ENCODE measurements at regions not wholly inside any gene's neighbourhood (a gene's known extent, or its start where the extent isn't known, plus 50 kb on each side); places are given as distances from the start of the nearest gene placed in this dataset.
A peak's percentile ranks its signal among the peaks of the same experiment; 100 is the strongest.
"Not testable (repeated sequence)": the region's sequence is repeated elsewhere in the genome, so short reads cannot be mapped to it uniquely, and the experiment has no call there.

DNA sequence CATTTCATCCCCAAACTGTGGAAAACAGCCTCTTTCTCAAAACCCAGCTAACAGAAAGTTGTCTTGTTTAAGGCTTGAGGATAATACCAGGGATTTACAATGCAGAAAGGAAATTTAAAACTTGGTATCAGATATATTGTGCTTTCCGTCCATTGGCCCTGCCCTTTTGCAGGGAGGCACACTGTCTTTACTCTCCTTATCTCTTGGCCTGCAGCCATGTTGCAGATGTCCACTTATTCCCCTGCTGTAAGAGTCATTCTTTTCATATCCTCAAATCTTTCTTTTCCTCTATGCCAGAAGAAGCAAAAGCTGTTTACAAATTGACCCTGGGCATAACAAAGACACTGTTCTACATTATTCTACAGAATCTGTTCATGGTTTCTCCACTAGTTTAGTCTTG lies 75.6 kb upstream of the DYNLT3 start:
- Histone ChIP-seq H3K4me3 (replicated peaks in 1 of 4; ENCODE audit: control extremely low read depth in 1 of 4, insufficient read depth in 1 of 4, low read depth in 3 of 4, low read length in 4 of 4) (no peak overlapping the region), H2AFZ (ENCODE audit: low read length) (no peak overlapping the region), H3K27me3 (ENCODE audit: control insufficient read depth, insufficient read depth, low read length) (no peaks in the 10 kb centered on the region), H3K4me2 (ENCODE audit: extremely low read depth, insufficient read depth, low read length) (no peak overlapping the region), H4K20me1 (ENCODE audit: control insufficient read depth, extremely low read depth, insufficient read depth, low read length) (no peaks in the 10 kb centered on the region), H3K9ac (ENCODE audit: insufficient read depth, low read length) (no peak overlapping the region), H3K27ac (ENCODE audit: insufficient read depth, low read length) (no peak overlapping the region), H3K9me3 (ENCODE audit: control insufficient read depth, insufficient read depth, low read depth, low read length) (no peaks in the 10 kb centered on the region), H3K36me3 (ENCODE audit: control insufficient read depth, insufficient read depth, low read length) (no peaks in the 10 kb centered on the region), H3K79me2 (ENCODE audit: control insufficient read depth, insufficient read depth, low read length) (no peaks in the 10 kb centered on the region), H3K4me1 (ENCODE audit: control insufficient read depth, extremely low read depth, insufficient read depth, low read length) (no peaks in the 10 kb centered on the region)
- DNase-seq (ENCODE audit: low read depth in 2 of 2), result no peak
- TF ChIP-seq, protein P1, sequence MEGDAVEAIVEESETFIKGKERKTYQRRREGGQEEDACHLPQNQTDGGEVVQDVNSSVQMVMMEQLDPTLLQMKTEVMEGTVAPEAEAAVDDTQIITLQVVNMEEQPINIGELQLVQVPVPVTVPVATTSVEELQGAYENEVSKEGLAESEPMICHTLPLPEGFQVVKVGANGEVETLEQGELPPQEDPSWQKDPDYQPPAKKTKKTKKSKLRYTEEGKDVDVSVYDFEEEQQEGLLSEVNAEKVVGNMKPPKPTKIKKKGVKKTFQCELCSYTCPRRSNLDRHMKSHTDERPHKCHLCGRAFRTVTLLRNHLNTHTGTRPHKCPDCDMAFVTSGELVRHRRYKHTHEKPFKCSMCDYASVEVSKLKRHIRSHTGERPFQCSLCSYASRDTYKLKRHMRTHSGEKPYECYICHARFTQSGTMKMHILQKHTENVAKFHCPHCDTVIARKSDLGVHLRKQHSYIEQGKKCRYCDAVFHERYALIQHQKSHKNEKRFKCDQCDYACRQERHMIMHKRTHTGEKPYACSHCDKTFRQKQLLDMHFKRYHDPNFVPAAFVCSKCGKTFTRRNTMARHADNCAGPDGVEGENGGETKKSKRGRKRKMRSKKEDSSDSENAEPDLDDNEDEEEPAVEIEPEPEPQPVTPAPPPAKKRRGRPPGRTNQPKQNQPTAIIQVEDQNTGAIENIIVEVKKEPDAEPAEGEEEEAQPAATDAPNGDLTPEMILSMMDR (conservative IDR thresholded peaks at IDR 0.05 in 1 of 2, IDR thresholded peaks at IDR 0.05 in 1 of 2; ENCODE audit: low read depth in 1 of 2, low read length in 2 of 2), result no peak
- no peak for TF ChIP-seq EZH2 (IDR thresholded peaks at IDR 0.05; ENCODE audit: low read length, missing control alignments)

DNA sequence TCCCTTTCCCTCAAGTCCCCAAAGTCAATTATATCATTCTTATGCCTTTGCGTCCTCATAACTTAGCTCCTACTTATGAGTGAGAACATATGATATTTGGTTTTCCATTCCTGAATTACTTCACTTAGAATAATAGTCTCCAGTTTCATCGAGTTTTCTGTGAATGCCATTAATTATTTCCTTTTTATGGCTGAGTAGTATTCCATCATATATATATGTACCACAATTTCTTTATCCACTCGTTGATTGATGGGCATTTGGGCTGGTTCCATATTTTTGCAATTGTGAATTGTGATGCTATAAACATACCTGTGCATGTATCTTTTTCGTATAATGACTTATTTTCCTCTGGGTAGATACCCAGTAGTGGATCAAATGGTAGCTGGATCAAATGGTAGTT lies 78.4 kb upstream of the DYNLT3 start:
- not testable (repeated sequence) for H3K79me2 ChIP-seq (ENCODE audit: control insufficient read depth, insufficient read depth, low read length); H2AFZ ChIP-seq (ENCODE audit: low read length)

DNA sequence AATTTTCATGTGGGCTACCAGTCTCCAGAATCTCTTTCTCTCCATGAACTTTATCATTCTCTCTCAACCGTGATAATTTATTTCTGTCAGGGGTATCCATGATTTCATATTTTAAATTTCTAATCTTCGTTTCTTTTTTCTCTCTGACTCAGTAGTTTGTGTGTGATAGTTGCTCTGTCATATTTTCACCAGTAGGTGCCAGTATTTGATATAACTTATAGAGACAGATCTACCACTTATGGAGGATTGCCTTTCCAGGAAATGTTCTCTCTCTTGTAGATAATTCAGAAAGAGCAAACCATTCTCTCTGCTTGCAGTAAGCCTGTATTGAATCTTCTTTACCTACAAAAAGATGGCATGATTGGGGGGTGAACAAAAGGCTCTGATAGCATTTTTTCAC lies 79.3 kb upstream of the DYNLT3 start:
- Histone ChIP-seq H3K4me2 (ENCODE audit: extremely low read depth, insufficient read depth, low read length) (no peak overlapping the region), H3K9me3 (ENCODE audit: control insufficient read depth, insufficient read depth, low read depth, low read length) (no peaks in the 10 kb centered on the region), H3K79me2 (ENCODE audit: control insufficient read depth, insufficient read depth, low read length) (no peaks in the 10 kb centered on the region), H3K27ac (ENCODE audit: insufficient read depth, low read length) (no peak overlapping the region), H2AFZ (ENCODE audit: low read length) (no peak overlapping the region), H3K36me3 (ENCODE audit: control insufficient read depth, insufficient read depth, low read length) (no peaks in the 10 kb centered on the region), H3K9ac (ENCODE audit: insufficient read depth, low read length) (no peak overlapping the region), H3K27me3 (ENCODE audit: control insufficient read depth, insufficient read depth, low read length) (no peaks in the 10 kb centered on the region), H4K20me1 (ENCODE audit: control insufficient read depth, extremely low read depth, insufficient read depth, low read length) (no peaks in the 10 kb centered on the region), H3K4me1 (ENCODE audit: control insufficient read depth, extremely low read depth, insufficient read depth, low read length) (no peaks in the 10 kb centered on the region), H3K4me3 (replicated peaks in 1 of 4; ENCODE audit: control extremely low read depth in 1 of 4, insufficient read depth in 1 of 4, low read depth in 3 of 4, low read length in 4 of 4) (no peak overlapping the region)
- TF ChIP-seq EZH2 (IDR thresholded peaks at IDR 0.05; ENCODE audit: low read length, missing control alignments), result no peak
- TF ChIP-seq, protein P1 (conservative IDR thresholded peaks at IDR 0.05 in 1 of 2, IDR thresholded peaks at IDR 0.05 in 1 of 2; ENCODE audit: low read depth in 1 of 2, low read length in 2 of 2), result peak in 1 of 2 donors; percentile 38
- DNase-seq (ENCODE audit: low read depth in 2 of 2), result peak; percentile 37 to 57

More for the DNA sequence above, 78.4 kb upstream of the DYNLT3 start:
- not testable (repeated sequence) for H3K4me2 ChIP-seq (ENCODE audit: extremely low read depth, insufficient read depth, low read length); H3K27ac ChIP-seq (ENCODE audit: insufficient read depth, low read length); H3K4me1 ChIP-seq (ENCODE audit: control insufficient read depth, extremely low read depth, insufficient read depth, low read length); H3K27me3 ChIP-seq (ENCODE audit: control insufficient read depth, insufficient read depth, low read length); H3K36me3 ChIP-seq (ENCODE audit: control insufficient read depth, insufficient read depth, low read length); DNase-seq (ENCODE audit: low read depth in 2 of 2); H4K20me1 ChIP-seq (ENCODE audit: control insufficient read depth, extremely low read depth, insufficient read depth, low read length); H3K4me3 ChIP-seq (replicated peaks in 1 of 4; ENCODE audit: control extremely low read depth in 1 of 4, insufficient read depth in 1 of 4, low read depth in 3 of 4, low read length in 4 of 4); H3K9me3 ChIP-seq (ENCODE audit: control insufficient read depth, insufficient read depth, low read depth, low read length); H3K9ac ChIP-seq (ENCODE audit: insufficient read depth, low read length)
